Upper lobe of left lung (tissue), 6 donors: ENCODE measurements at regions not wholly inside any gene's neighbourhood (a gene's known extent, or its start where the extent isn't known, plus 50 kb on each side); places are given as distances from the start of the nearest gene placed in this dataset.

Experiments used
- ATAC-seq, 2 donors: fragments of 200-7000 bp; cut with Tn5 transposase; one replicate each; pipeline ENCODE4 v1.9.1; 2022; ENCODE audit warnings: mild to moderate bottlenecking in 2 of 2, moderate library complexity in 2 of 2; ENCODE audit not compliant: low FRiP score in 2 of 2
- DNase-seq, 2 donors: peaks; one replicate each; pipeline ENCODE4 v3.0.0-alpha.2; 2019 to 2020
- H3K27ac ChIP-seq, 4 donors: fragments of 200-600 bp; sonication (generic); one replicate each; pipeline ENCODE4 v1.5.1; 2016 to 2019
- H3K27me3 ChIP-seq, 4 donors: fragments of 200-600 bp; sonication (generic); one replicate each; pipeline ENCODE4 v1.5.1; 2017 to 2019
- H3K36me3 ChIP-seq, 4 donors: fragments of 200-600 bp; sonication (generic); one replicate each; pipeline ENCODE4 v1.5.1; 2016 to 2019
- H3K4me1 ChIP-seq, 4 donors: fragments of 200-600 bp; sonication (generic); one replicate each; pipeline ENCODE4 v1.5.1; 2018 to 2019
- H3K4me3 ChIP-seq, 4 donors: fragments of 200-600 bp; sonication (generic); one replicate each; pipeline ENCODE4 v1.5.1; 2017 to 2019; ENCODE audit warnings: mild to moderate bottlenecking in 2 of 4, moderate library complexity in 1 of 4
- H3K9me3 ChIP-seq, 4 donors: fragments of 200-600 bp; sonication (generic); one replicate each; pipeline ENCODE4 v1.5.1; 2018 to 2019
- EP300 ChIP-seq, 4 donors: sonication (generic); formaldehyde crosslinking; IDR thresholded peaks; one replicate each; pipeline ENCODE4 v1.5.1; 2017; ENCODE audit warnings: antibody characterized with exemption in 4 of 4, control low read depth in 2 of 4
- POLR2A ChIP-seq, 4 donors: fragments of 450-650 bp; IDR thresholded peaks; one replicate each; pipeline ENCODE4 v1.5.1; 2016 to 2017; ENCODE audit warnings: antibody characterized with exemption in 4 of 4, mild to moderate bottlenecking in 2 of 4
- POLR2AphosphoS5 ChIP-seq, 2 donors: sonication (generic); formaldehyde crosslinking; IDR thresholded peaks; one replicate each; pipeline ENCODE4 v1.5.1; 2017; ENCODE audit warnings: antibody characterized with exemption in 2 of 2
- WGBS, 2 donors: methylation state at CpG; one replicate each; pipeline ENCODE4 v1.1.5; 2017 to 2018; 5-methylcytosine and 5-hydroxymethylcytosine counted together
- TF ChIP-seq, protein P1 (sequence below), 6 experiments: fragments of 450-650 bp in 4 of 6; fragments of 200-600 bp in 2 of 6; sonication (generic) in 2 of 6; IDR thresholded peaks; one replicate each; pipeline ENCODE4 v1.5.1; 2016 to 2019; ENCODE audit warnings: antibody characterized with exemption in 6 of 6
- donor health status: DM: no; HTN: no; CAD: no; lungs with moderate emphysema.
- donor health status: DM: no; HTN: yes; CAD: no; lungs with severe emphysema.

- TF ChIP-seq EP300 (IDR thresholded peaks at IDR 0.05) (no peak), POLR2A (IDR thresholded peaks at IDR 0.05) (no peak), POLR2AphosphoS5 (IDR thresholded peaks at IDR 0.05) (no peak)
- TF ChIP-seq, protein P1, sequence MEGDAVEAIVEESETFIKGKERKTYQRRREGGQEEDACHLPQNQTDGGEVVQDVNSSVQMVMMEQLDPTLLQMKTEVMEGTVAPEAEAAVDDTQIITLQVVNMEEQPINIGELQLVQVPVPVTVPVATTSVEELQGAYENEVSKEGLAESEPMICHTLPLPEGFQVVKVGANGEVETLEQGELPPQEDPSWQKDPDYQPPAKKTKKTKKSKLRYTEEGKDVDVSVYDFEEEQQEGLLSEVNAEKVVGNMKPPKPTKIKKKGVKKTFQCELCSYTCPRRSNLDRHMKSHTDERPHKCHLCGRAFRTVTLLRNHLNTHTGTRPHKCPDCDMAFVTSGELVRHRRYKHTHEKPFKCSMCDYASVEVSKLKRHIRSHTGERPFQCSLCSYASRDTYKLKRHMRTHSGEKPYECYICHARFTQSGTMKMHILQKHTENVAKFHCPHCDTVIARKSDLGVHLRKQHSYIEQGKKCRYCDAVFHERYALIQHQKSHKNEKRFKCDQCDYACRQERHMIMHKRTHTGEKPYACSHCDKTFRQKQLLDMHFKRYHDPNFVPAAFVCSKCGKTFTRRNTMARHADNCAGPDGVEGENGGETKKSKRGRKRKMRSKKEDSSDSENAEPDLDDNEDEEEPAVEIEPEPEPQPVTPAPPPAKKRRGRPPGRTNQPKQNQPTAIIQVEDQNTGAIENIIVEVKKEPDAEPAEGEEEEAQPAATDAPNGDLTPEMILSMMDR (IDR thresholded peaks at IDR 0.05): no peak
- Histone ChIP-seq H3K27me3 (no peaks in the 10 kb centered on the region), H3K36me3 (no peaks in the 10 kb centered on the region), H3K27ac (no peak overlapping the region), H3K4me3 (no peak overlapping the region), H3K9me3 (no peaks in the 10 kb centered on the region), H3K4me1 (no peaks in the 10 kb centered on the region)
- WGBS, 2 donors: 77 to 97% methylated on average over 1 of the region's 1 CpG
- no peak for DNase-seq
- no peak for ATAC-seq
Measured at GRCh38 chr3:83670416-83670815, 1288.4 kb upstream of the CADM2 start.

DNA sequence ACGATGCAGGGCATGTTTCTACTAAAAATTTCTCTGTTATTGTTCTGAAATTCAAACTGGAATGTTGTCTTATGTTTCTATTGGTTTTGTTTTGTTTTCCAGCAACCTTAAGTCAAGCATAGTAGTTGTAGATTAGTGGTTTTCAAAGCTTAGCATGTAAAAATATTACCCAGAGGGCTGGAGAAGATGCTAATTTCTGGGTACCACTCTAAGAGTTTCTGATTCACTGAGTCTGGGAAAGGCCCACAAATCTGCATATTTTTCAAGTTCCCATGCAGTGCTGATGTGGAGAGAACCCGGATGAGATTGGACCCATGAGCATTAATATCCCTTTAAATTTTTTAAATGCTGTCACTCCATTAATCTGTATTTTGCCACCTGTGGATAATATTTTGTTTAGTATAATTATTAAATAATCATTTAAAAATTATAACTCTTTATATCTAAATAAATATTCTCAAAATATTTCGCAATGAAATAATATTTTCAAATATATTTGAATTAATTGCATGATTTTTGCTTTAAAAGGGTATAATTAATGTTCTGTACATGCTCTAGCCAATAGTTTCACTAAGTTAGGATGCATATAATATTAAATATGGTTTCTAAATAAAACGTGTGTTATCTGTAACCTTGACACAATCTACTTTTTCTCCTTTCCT, 1274.7 kb upstream of the CADM2 start:
- ATAC-seq (no peak), DNase-seq (no peak)
- H3K27ac ChIP-seq: no peak overlapping the region
- H3K4me1 ChIP-seq: no peaks in the 10 kb centered on the region
- H3K9me3 ChIP-seq: no peaks in the 10 kb centered on the region
- WGBS, 2 donors: 59% methylated on average over 4 of the region's 4 CpGs
- TF ChIP-seq POLR2AphosphoS5 (IDR thresholded peaks at IDR 0.05) (no peak), POLR2A (IDR thresholded peaks at IDR 0.05) (no peak), EP300 (IDR thresholded peaks at IDR 0.05) (no peak)
- TF ChIP-seq, protein P1 (IDR thresholded peaks at IDR 0.05): no peak
- H3K4me3 ChIP-seq: no peak overlapping the region
- H3K27me3 ChIP-seq: no peaks in the 10 kb centered on the region
- no peaks in the 10 kb centered on the region for H3K36me3 ChIP-seq

- TF ChIP-seq POLR2AphosphoS5 (IDR thresholded peaks at IDR 0.05): no peak
- no peak for TF ChIP-seq POLR2A (IDR thresholded peaks at IDR 0.05)
- no peak for TF ChIP-seq EP300 (IDR thresholded peaks at IDR 0.05)
- TF ChIP-seq, protein P1 (IDR thresholded peaks at IDR 0.05): no peak
Measured at GRCh38 chr3:83706669-83707068, 1252.1 kb upstream of the CADM2 start.

GRCh38 chr3:83715307-83715706, 1243.5 kb upstream of the CADM2 start:
- WGBS, 2 donors: 42 to 65% methylated on average over 5 of the region's 5 CpGs
- ATAC-seq (no peak), DNase-seq (no peak)
- Histone ChIP-seq H3K4me3 (no peak overlapping the region), H3K27ac (no peak overlapping the region), H3K4me1 (no peaks in the 10 kb centered on the region), H3K27me3 (no peaks in the 10 kb centered on the region), H3K9me3 (no peaks in the 10 kb centered on the region), H3K36me3 (no peaks in the 10 kb centered on the region)
- TF ChIP-seq, protein P1 (IDR thresholded peaks at IDR 0.05): no peak
- no peak for TF ChIP-seq EP300 (IDR thresholded peaks at IDR 0.05)
- TF ChIP-seq POLR2AphosphoS5 (IDR thresholded peaks at IDR 0.05): no peak
- TF ChIP-seq POLR2A (IDR thresholded peaks at IDR 0.05): no peak

More at GRCh38 chr3:83706669-83707068, 1252.1 kb upstream of the CADM2 start:
- no peak for ATAC-seq
- no peak overlapping the region for H3K27ac ChIP-seq
- no peaks in the 10 kb centered on the region for H3K4me1 ChIP-seq
- H3K36me3 ChIP-seq: no peaks in the 10 kb centered on the region
- H3K4me3 ChIP-seq: no peak overlapping the region
- H3K27me3 ChIP-seq: no peaks in the 10 kb centered on the region
- 40 to 58% methylated on average over 1 of the region's 1 CpG for WGBS, 2 donors
- no peak for DNase-seq
- no peaks in the 10 kb centered on the region for H3K9me3 ChIP-seq

DNA sequence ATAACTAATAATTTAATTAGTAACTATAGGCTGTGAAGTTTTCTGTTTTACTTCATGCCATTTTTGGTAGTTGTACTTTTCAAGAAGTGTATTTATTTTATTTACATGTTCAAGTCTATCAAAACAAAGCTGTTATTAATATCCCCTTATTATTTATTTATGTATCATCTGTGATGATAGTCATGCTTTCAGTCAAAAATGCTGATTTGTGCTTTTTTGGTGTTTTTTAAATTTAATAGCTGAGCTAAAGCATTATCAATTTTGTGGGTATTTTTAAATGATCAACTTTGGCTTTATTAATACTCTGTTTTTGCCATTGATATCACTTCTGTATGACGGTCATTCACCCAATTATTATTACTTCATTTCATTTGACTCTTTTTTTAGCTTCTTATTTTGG, 1229.2 kb upstream of the CADM2 start:
- no peaks in the 10 kb centered on the region for H3K4me1 ChIP-seq
- H3K27me3 ChIP-seq: no peaks in the 10 kb centered on the region
- H3K36me3 ChIP-seq: no peaks in the 10 kb centered on the region
- DNase-seq: no peak
- no peak overlapping the region for H3K27ac ChIP-seq
- no peak for ATAC-seq
- peaks cover 0 to 28% (median 9%) of the 10 kb centered on the region in 4 donors for H3K9me3 ChIP-seq
- no peak overlapping the region for H3K4me3 ChIP-seq
- WGBS, 2 donors: 76 to 78% methylated on average over 1 of the region's 1 CpG
- TF ChIP-seq POLR2AphosphoS5 (IDR thresholded peaks at IDR 0.05) (no peak), POLR2A (IDR thresholded peaks at IDR 0.05) (no peak), EP300 (IDR thresholded peaks at IDR 0.05) (no peak)
- TF ChIP-seq, protein P1 (IDR thresholded peaks at IDR 0.05): no peak
